MM.1S (cell line): ENCODE measurements at regions not wholly inside any gene's neighbourhood (a gene's known extent, or its start where the extent isn't known, plus 50 kb on each side); places are given as distances from the start of the nearest gene placed in this dataset.

Experiments used
- EZH2 ChIP-seq: fragments of 300-600 bp; sonication (generic); optimal IDR thresholded peaks from 2 replicates; pipeline ENCODE3; 2017; ENCODE audit warnings: low read depth, mild to moderate bottlenecking, antibody characterized with exemption, low read length, mixed read lengths
- EZH2phosphoT487 ChIP-seq: fragments of 300-600 bp; sonication (generic); IDR thresholded peaks from 2 replicates; pipeline ENCODE4 v1.6.1; 2018; ENCODE audit warnings: antibody characterized with exemption, low read length
- TF ChIP-seq, protein P1 (sequence below): fragments of 300-600 bp; sonication (generic); IDR thresholded peaks from 2 replicates; pipeline ENCODE4 v1.5.1; 2016; ENCODE audit warnings: antibody characterized with exemption, low read length, mixed read lengths

DNA sequence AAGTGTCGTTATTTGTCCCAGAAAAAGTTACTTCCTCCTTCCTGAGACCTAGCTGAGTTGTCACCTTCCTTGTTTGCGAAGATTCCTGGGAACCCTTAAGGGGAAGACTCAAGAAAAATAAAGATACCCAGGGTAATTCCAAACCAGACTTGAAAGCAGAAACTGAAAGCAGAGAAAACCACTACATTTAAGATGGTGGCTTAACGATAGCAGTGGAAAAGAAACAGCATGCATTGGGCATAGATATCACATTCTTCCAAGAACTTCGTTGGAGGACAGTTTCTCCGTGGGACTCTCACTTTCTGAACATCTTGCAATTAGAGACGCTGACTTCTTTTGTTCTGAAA is 89.1 kb downstream of the FAM76B start:
- TF ChIP-seq, protein P1, sequence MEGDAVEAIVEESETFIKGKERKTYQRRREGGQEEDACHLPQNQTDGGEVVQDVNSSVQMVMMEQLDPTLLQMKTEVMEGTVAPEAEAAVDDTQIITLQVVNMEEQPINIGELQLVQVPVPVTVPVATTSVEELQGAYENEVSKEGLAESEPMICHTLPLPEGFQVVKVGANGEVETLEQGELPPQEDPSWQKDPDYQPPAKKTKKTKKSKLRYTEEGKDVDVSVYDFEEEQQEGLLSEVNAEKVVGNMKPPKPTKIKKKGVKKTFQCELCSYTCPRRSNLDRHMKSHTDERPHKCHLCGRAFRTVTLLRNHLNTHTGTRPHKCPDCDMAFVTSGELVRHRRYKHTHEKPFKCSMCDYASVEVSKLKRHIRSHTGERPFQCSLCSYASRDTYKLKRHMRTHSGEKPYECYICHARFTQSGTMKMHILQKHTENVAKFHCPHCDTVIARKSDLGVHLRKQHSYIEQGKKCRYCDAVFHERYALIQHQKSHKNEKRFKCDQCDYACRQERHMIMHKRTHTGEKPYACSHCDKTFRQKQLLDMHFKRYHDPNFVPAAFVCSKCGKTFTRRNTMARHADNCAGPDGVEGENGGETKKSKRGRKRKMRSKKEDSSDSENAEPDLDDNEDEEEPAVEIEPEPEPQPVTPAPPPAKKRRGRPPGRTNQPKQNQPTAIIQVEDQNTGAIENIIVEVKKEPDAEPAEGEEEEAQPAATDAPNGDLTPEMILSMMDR, result no peak
- no peak for TF ChIP-seq EZH2
- no peak for TF ChIP-seq EZH2phosphoT487
